NCI-H2029 treated with DMSO at 0.1 percent for 48 hours (cell line): ENCODE measurements at regions not wholly inside any gene's neighbourhood (a gene's known extent, or its start where the extent isn't known, plus 50 kb on each side); places are given as distances from the start of the nearest gene placed in this dataset.

Experiments
- DNase-seq: peaks from one replicate; lab custom pipeline; 2025; lab: John Stamatoyannopoulos, UW

- no peak for DNase-seq
Measured at GRCh38 chr18:25962919-25963318, 127.5 kb downstream of the SS18 start.

- no peak for DNase-seq
Measured at GRCh38 chr18:25962176-25962575, 128.2 kb downstream of the SS18 start.

- DNase-seq: no peak
Measured at GRCh38 chr18:25957017-25957416, 133.4 kb downstream of the SS18 start.

- DNase-seq: no peak
Measured at GRCh38 chr18:25953111-25953510, 137.3 kb downstream of the SS18 start.

- no peak for DNase-seq
Measured at GRCh38 chr18:25950321-25950720, 140.1 kb downstream of the SS18 start.

GRCh38 chr18:25946540-25946939, 143.9 kb downstream of the SS18 start:
- no peak for DNase-seq

- no peak for DNase-seq
Measured at GRCh38 chr18:25935356-25935755, 155.1 kb downstream of the SS18 start.

GRCh38 chr18:25931126-25931525, 159.3 kb downstream of the SS18 start:
- no peak for DNase-seq

GRCh38 chr18:25929787-25930186, 160.6 kb downstream of the SS18 start:
- DNase-seq: no peak

- DNase-seq: no peak
Measured at GRCh38 chr18:25927830-25928229, 162.6 kb downstream of the SS18 start.

GRCh38 chr18:25923193-25923592, 167.2 kb downstream of the SS18 start:
- no peak for DNase-seq

- no peak for DNase-seq
Measured at GRCh38 chr18:25921677-25922421, 168.6 kb downstream of the SS18 start.

GRCh38 chr18:25915907-25916306, 174.5 kb downstream of the SS18 start:
- no peak for DNase-seq

- DNase-seq: no peak
Measured at GRCh38 chr18:25898965-25899364, 191.4 kb downstream of the SS18 start.

GRCh38 chr18:25896956-25897355, 193.5 kb downstream of the SS18 start:
- no peak for DNase-seq

- DNase-seq: no peak
Measured at GRCh38 chr18:25896178-25896780, 194.1 kb downstream of the SS18 start.

GRCh38 chr18:25895518-25895917, 194.9 kb downstream of the SS18 start:
- no peak for DNase-seq

- no peak for DNase-seq
Measured at GRCh38 chr18:25886283-25886682, 204.1 kb downstream of the SS18 start.

GRCh38 chr18:25883091-25883490, 207.3 kb downstream of the SS18 start:
- no peak for DNase-seq

GRCh38 chr18:25881149-25881548, 209.3 kb downstream of the SS18 start:
- no peak for DNase-seq

GRCh38 chr18:25880441-25880840, 210.0 kb downstream of the SS18 start:
- DNase-seq: no peak

GRCh38 chr18:25876330-25876948, 214.0 kb downstream of the SS18 start:
- DNase-seq: no peak

GRCh38 chr18:25875551-25876240, 214.7 kb downstream of the SS18 start:
- peak; percentile 52 for DNase-seq
